Activated CD4-positive, alpha-beta memory T cell treated with anti-CD3 and anti-CD28 coated beads, Interleukin-2, amount 10 ng/mL, durations not matched to agents 7 days and 5 days (primary cell): ENCODE measurements at regions not wholly inside any gene's neighbourhood (a gene's known extent, or its start where the extent isn't known, plus 50 kb on each side); places are given as distances from the start of the nearest gene placed in this dataset.

Experiments used
- CTCF ChIA-PET: fragments of 350-600 bp; sonication (Branson Sonifier 250); formaldehyde crosslinking; loops from one replicate; lab custom pipeline; 2021; ENCODE audit warnings: antibody characterized with exemption, inconsistent platforms; lab: Charles Lee
- POLR2A ChIA-PET: fragments of 350-600 bp; sonication (Branson Sonifier 250); formaldehyde crosslinking; loops from one replicate; lab custom pipeline; 2021; ENCODE audit warnings: antibody characterized with exemption; lab: Charles Lee
- DNase-seq: peaks from one replicate; pipeline ENCODE4 v3.0.0-alpha.2; 2020
- H3K27ac Mint-ChIP-seq: one replicate; pipeline ENCODE4 v1.8.0; 2021; ENCODE audit warnings: mild to moderate bottlenecking, mixed read lengths
- H3K27me3 Mint-ChIP-seq: one replicate; pipeline ENCODE4 v1.8.0; 2021; ENCODE audit warnings: mixed read lengths
- H3K36me3 Mint-ChIP-seq: one replicate; pipeline ENCODE4 v1.8.0; 2021; ENCODE audit warnings: low read depth, mixed read lengths
- H3K4me1 Mint-ChIP-seq: one replicate; pipeline ENCODE4 v1.8.0; 2021; ENCODE audit warnings: mixed read lengths
- H3K4me3 Mint-ChIP-seq: one replicate; pipeline ENCODE4 v1.8.0; 2021; ENCODE audit warnings: mild to moderate bottlenecking, mixed read lengths
- H3K9me3 Mint-ChIP-seq: one replicate; pipeline ENCODE4 v1.8.0; 2021; ENCODE audit warnings: mixed read lengths

DNA sequence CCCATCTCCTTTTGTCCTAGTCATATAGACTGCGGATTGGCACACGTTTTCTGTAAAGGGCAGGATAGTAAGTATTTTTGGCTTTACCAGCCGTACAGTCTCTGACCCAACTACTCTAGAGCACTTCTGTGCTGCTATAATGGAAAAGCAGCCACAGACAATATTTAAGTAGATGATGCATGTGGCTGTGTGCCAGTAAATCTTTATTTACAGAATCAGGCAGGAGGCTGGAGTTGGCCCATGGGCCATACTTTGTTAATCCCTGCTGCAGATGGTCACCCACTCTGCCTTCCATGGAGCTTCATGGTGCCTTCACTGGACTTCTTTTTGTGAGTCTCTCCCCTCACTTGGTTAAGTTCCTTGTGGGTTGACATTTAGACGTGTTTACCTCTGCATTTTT, 584.5 kb upstream of the TBX3 start:
- peaks cover 12% of the 10 kb centered on the region for H3K9me3 Mint-ChIP-seq
- CTCF ChIA-PET: no interaction called here
- POLR2A ChIA-PET: no interaction called here
- H3K4me3 Mint-ChIP-seq: no peak overlapping the region
- H3K36me3 Mint-ChIP-seq: no peaks in the 10 kb centered on the region
- H3K4me1 Mint-ChIP-seq: no peaks in the 10 kb centered on the region
- no peak for DNase-seq
- H3K27me3 Mint-ChIP-seq: no peaks in the 10 kb centered on the region
- no peak overlapping the region for H3K27ac Mint-ChIP-seq

DNA sequence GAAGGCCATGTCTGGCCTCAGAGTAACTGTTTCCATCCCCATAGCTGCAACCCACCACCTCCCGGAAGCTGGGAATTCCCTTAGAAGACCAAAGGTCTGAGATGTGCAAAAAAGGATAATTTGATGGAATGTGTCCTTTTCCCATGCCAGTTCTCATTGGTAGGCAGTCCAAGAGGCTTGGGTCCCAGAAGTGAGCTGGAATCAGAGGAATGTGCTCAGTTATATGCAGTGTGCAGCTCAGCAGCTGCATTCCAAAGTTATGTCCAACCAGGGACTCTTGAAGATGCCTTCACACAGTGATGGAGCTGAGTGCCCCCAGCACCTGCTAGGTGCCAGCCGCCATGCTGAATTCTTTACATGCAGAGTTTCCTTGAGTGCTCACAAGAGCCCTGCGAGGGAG, 583.9 kb upstream of the TBX3 start:
- no peak for DNase-seq
- no peaks in the 10 kb centered on the region for H3K4me1 Mint-ChIP-seq
- H3K27ac Mint-ChIP-seq: no peak overlapping the region
- H3K36me3 Mint-ChIP-seq: no peaks in the 10 kb centered on the region
- H3K4me3 Mint-ChIP-seq: no peak overlapping the region
- CTCF ChIA-PET: no interaction called here
- POLR2A ChIA-PET: no interaction called here
- peaks cover 12% of the 10 kb centered on the region for H3K9me3 Mint-ChIP-seq
- H3K27me3 Mint-ChIP-seq: no peaks in the 10 kb centered on the region

DNA sequence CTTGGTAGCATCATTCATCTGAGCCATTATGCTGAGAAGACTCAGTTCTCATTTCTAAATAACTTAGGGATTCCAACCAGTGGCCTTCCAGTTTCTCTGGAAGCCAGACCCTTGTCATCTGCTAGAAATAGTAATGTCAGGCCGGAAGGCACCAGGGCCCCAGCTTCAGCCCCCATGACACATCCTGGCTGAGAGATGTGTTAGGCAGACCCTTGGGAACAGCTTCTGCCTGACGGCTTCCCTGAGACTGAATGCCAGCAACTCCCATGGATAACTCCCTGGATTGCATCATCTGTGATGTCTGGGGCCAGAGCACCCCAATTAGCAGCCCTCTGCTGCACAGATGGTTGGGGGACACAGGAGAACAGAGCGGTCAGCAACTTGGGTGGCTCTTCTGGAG, 583.5 kb upstream of the TBX3 start:
- no peak for DNase-seq
- no peaks in the 10 kb centered on the region for H3K4me1 Mint-ChIP-seq
- POLR2A ChIA-PET: no interaction called here

DNA sequence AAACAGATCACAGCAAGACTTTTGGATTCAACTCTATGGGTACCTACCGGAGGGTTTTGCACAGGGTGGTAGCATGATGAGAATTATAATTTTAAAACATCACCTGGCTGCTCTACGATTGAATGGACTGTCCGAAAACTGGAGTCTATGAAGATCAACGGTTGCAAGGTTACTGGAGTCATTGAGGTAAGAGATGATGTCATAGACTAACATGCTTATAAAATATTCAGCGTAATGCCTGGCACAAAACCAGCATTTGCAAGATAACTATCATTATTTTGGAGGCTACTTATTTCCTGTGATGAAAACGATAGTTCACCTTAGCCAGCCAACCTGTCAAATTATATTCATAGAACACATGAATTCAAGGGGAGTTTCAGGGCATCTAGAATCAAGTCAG, 580.6 kb upstream of the TBX3 start:
- H3K9me3 Mint-ChIP-seq: peaks cover 12% of the 10 kb centered on the region
- H3K27ac Mint-ChIP-seq: no peak overlapping the region
- no peak overlapping the region for H3K4me3 Mint-ChIP-seq

More for the DNA sequence above, 583.5 kb upstream of the TBX3 start:
- no peak overlapping the region for H3K4me3 Mint-ChIP-seq
- H3K9me3 Mint-ChIP-seq: peaks cover 12% of the 10 kb centered on the region
- no peak overlapping the region for H3K27ac Mint-ChIP-seq
- H3K27me3 Mint-ChIP-seq: no peaks in the 10 kb centered on the region
- CTCF ChIA-PET: no interaction called here
- no peaks in the 10 kb centered on the region for H3K36me3 Mint-ChIP-seq

DNA sequence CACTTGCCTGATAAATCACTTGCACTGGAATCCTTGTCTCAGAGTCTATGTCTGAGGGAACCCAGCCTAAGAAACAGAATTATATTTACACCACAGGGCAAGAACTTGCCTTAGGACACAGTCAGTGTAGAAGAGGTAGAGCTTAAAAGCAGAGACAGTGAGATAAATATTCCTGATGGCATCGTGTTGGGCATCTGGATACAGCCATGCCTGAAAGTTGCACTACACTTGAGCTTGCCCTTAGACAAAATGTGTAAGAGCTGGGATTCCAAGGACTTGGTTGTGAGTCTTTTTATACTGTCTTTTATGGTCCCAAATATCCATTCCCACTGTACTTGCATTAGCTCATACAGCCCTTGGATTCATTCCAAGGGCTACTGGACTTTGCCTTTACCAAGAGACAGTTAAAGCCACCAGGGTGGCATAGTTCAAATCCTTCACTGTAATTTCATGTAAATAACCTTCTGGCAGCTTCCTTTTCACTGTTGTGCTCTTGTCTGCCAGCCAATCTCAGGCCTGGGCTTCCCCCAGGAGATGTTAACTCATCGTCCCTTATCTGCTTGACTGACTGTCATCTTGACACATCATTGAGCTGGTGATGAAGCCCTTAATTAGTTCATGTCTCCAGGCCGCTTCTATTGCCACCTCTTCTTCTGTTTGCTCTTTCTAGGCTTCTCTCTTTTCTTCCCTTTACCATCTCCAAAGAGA, 577.9 kb upstream of the TBX3 start:
- H3K9me3 Mint-ChIP-seq: peaks cover 6% of the 10 kb centered on the region
- ChIA-PET CTCF (no interaction called here), POLR2A (no interaction called here)
- H3K4me1 Mint-ChIP-seq: no peaks in the 10 kb centered on the region
- H3K4me3 Mint-ChIP-seq: no peak overlapping the region
- H3K27me3 Mint-ChIP-seq: no peaks in the 10 kb centered on the region
- H3K36me3 Mint-ChIP-seq: no peaks in the 10 kb centered on the region
- no peak overlapping the region for H3K27ac Mint-ChIP-seq
- DNase-seq: no peak

More for the DNA sequence above, 580.6 kb upstream of the TBX3 start:
- ChIA-PET POLR2A (no interaction called here), CTCF (no interaction called here)
- no peaks in the 10 kb centered on the region for H3K4me1 Mint-ChIP-seq
- no peaks in the 10 kb centered on the region for H3K36me3 Mint-ChIP-seq
- DNase-seq: no peak
- no peaks in the 10 kb centered on the region for H3K27me3 Mint-ChIP-seq

DNA sequence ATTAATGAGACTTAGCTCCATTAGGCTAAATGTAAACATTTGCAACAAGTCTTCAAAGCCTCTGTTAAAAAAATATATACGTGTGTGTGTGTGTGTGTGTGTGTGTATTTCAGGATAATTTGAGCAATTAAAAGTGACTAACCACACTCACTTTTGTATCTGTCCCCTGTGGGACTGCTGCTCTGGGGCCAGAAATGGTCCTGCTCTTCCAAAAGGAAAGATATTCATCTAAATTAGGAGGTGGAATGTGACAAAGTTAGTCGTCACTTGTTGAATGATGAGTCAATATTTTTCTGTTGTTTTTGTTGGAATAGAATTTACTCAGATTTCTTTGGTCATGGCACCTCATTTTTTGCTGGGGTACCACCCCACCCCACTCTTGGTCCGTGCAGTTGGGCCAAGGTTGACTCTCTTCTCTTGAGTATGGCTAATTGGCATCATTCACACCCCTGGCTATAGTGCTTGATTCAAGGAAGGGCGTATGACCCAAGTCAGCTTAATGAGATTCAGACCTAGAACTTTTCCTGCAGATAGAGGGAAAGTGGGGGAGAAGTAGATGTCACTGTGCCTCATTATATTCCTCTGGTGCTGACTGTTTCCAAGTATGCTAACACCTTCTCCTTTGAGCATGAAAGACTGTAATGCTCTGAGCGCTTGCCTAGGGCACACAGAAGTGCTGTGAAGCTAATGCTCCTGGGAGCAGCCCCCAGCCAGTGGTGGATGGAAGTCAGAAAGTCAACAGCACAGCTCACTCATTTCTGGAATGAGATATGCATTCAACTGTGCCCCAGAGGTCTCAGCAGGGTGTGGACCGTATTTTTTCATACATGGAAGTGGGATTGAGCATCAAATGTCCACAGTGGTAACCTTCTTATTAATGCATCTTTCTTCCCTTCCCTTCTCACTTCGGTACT, 577.0 kb upstream of the TBX3 start:
- no peak for DNase-seq
- no peaks in the 10 kb centered on the region for H3K4me1 Mint-ChIP-seq
- no peaks in the 10 kb centered on the region for H3K27me3 Mint-ChIP-seq
- H3K27ac Mint-ChIP-seq: no peak overlapping the region
- H3K36me3 Mint-ChIP-seq: no peaks in the 10 kb centered on the region
- peaks cover 6% of the 10 kb centered on the region for H3K9me3 Mint-ChIP-seq
- ChIA-PET POLR2A (no interaction called here), CTCF (no interaction called here)
- H3K4me3 Mint-ChIP-seq: no peak overlapping the region

DNA sequence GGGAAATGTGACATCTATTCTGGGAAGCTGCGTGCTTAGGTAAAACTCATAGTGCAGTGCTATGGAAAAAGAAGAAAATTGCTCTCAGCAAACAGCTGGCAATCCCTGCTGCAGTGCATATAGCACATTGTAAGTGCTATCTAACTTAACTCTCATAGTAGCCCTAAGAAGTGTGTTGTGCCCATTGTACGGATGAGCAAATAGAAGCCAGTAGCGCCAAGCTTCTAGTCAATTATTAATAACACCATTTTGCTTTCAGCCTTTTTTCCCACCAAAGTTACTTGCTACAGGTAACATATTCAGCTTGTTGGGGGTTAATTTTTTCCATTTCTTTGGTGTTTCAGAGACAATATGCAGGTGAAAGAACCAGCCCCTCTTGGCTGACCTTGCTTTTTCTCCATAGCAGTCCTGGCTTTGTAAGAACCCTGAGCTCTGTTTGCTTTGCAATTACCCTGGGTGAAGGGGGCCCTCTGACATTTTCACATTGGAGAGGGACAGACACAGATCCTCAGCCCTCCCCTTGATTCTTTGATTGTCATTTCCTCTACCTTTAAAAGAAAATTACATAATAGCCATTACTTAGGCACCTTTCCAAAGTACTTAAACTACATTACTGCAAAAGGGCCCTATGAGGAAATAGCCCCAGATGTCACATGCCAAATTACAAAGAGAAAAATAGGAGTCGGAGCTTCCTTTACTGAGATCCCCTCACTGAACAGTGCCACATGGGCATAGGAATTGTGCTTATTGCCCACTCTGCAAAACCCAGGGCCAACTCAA, 576.2 kb upstream of the TBX3 start:
- Mint-ChIP-seq H3K27ac (no peak overlapping the region), H3K36me3 (no peaks in the 10 kb centered on the region), H3K27me3 (no peaks in the 10 kb centered on the region), H3K9me3 (peaks cover 6% of the 10 kb centered on the region), H3K4me3 (no peak overlapping the region), H3K4me1 (no peaks in the 10 kb centered on the region)
- ChIA-PET CTCF (no interaction called here), POLR2A (no interaction called here)
- DNase-seq: no peak

DNA sequence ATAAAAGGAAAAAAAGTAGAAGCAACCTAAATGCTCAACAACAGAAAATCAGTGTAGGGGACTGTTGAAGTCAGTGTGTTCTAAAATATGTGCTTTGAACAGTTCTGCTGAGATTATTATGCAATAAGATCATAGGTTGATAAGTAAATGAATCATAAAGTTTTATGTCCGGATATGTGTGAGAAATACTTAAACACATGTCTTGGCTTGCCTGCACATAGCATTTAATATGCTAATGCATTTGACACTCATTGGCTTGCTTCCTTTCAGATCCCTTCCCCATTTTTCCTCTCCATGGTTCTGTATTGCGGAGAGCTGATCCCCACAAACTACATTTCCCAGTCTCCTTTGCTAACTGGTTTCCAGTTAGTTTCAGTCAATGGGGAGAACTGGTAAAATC, 573.8 kb upstream of the TBX3 start:
- Mint-ChIP-seq H3K4me3 (no peak overlapping the region), H3K27me3 (no peaks in the 10 kb centered on the region), H3K9me3 (peaks cover 5% of the 10 kb centered on the region), H3K4me1 (no peaks in the 10 kb centered on the region), H3K36me3 (no peaks in the 10 kb centered on the region), H3K27ac (no peak overlapping the region)
- CTCF ChIA-PET: interaction anchor here (0.6 kb wide), 1 partner anchor 581 kb away, joined by 4 read pairs; no protein-coding TSS in a partner anchor
- DNase-seq: no peak
- POLR2A ChIA-PET: no interaction called here

DNA sequence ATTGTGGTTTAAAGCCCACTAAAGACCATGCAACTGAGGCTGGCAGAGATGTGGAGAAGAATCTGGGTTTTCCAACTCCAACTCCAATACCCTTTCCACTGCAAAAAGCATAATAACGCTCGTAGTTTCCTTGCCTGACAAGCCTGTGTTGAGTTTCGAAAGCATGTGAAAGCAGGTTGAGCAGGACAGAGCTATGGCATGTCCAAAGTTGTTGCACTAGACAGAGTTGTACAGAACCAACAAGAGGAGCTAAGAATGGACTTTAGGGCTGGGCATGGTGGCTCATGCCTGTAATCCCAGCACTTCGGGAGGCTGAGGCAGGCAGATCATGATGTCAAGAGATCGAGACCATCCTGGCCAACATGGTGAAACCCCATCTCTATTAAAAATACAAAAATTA, 572.0 kb upstream of the TBX3 start:
- Mint-ChIP-seq H3K4me3 (no peak overlapping the region), H3K27me3 (no peaks in the 10 kb centered on the region), H3K9me3 (peaks cover 9% of the 10 kb centered on the region), H3K4me1 (no peaks in the 10 kb centered on the region), H3K36me3 (no peaks in the 10 kb centered on the region), H3K27ac (no peak overlapping the region)
- CTCF ChIA-PET: no interaction called here
- POLR2A ChIA-PET: no interaction called here
- no peak for DNase-seq

DNA sequence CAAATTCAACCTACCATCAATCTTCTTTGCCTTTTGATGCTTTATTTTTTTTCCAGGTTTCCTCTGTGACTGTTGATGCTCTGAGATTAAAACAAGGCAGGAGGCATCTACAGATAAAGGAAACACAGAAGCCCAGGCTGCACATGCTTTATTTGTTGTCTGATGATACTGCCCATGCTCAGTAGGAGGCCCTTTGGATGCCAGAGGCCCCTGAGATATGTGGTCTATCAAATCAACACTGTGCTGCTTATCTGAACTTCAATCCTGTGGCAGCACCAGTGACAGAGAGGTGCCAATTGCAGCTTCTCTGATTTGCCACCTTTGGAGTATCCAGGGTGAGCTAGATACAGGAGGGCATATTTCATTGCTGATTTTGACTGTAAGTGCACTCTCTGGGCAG, 571.3 kb upstream of the TBX3 start:
- no peak for DNase-seq
- H3K27ac Mint-ChIP-seq: no peak overlapping the region
- H3K4me1 Mint-ChIP-seq: no peaks in the 10 kb centered on the region
- no peaks in the 10 kb centered on the region for H3K27me3 Mint-ChIP-seq
- POLR2A ChIA-PET: no interaction called here
- H3K9me3 Mint-ChIP-seq: peaks cover 9% of the 10 kb centered on the region
- H3K36me3 Mint-ChIP-seq: no peaks in the 10 kb centered on the region
- H3K4me3 Mint-ChIP-seq: no peak overlapping the region
- CTCF ChIA-PET: no interaction called here

DNA sequence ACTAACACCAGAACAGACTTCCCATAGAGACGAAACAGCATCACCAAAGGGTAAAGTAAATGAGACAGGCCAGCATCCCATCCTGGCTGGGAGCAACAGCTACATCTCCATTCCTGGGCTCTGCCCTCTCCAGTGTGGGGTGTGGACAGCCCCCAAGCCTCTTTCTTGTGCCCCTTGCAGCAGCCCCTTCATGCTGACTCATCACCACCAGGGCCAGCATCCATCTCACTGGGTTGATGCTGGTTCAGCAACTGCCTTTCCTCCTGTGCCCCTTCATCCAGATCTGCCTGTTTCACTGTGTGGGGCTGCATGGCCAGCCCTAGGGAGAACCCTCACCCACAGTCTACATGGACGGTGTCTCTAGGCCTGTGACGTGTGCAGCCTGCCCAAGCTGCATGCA, 569.1 kb upstream of the TBX3 start:
- no peak overlapping the region for H3K4me3 Mint-ChIP-seq
- H3K27ac Mint-ChIP-seq: no peak overlapping the region
- POLR2A ChIA-PET: no interaction called here

DNA sequence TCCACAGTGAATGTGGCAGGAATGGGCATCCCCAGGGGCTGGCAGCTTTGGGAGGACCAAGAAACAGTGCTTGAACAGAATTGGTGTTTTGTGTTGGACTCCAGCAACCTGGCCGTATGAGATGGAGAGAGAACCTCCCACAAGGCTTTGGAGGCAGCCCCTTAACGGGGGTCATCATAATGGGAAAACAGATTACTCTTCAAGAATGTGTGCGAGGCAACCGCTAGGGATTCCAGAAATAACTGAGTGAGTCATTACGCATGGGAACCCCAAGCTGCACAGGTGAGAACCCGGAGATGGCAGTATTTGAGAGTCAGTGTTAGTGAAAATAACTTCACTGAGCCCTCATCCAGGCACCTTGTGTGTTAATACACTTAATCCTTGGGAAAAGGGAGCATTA, 567.8 kb upstream of the TBX3 start:
- CTCF ChIA-PET: no interaction called here
- DNase-seq: no peak
- POLR2A ChIA-PET: no interaction called here
- Mint-ChIP-seq H3K4me1 (no peaks in the 10 kb centered on the region), H3K4me3 (no peak overlapping the region), H3K36me3 (no peaks in the 10 kb centered on the region), H3K27me3 (no peaks in the 10 kb centered on the region), H3K27ac (no peak overlapping the region), H3K9me3 (peaks cover 10% of the 10 kb centered on the region)

More for the DNA sequence above, 569.1 kb upstream of the TBX3 start:
- DNase-seq: no peak
- Mint-ChIP-seq H3K36me3 (no peaks in the 10 kb centered on the region), H3K4me1 (no peaks in the 10 kb centered on the region), H3K9me3 (peaks cover 10% of the 10 kb centered on the region), H3K27me3 (no peaks in the 10 kb centered on the region)
- CTCF ChIA-PET: no interaction called here

DNA sequence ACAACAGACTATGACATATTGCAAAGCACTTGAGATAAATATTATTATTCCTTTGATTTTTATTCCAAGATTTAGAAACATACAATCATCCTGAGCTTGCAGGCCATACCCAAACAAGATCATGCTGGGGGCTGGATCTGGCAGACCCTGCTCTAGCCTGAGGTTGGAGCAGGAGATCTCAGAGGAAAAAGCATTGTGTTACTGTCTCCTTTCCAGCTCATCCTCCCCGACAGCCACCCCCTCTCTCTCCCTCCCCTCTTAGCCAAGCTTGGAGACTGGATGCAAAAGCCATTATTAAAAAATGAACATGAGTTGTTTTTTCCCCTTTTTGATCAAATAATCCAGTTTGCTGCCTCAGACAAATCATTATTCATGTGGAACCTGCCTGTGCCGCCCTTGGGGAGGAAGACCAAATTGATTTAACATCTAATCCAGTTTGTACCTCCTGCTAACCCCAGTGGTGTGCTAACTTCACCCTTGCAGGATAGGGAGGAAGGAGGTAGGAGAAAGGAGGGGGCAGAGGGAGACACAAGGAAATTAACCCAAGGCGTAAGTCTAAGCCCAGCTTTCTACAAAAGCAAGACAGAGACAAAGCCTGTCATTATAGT, 565.8 kb upstream of the TBX3 start:
- Mint-ChIP-seq H3K27me3 (no peaks in the 10 kb centered on the region), H3K4me3 (no peak overlapping the region), H3K4me1 (no peaks in the 10 kb centered on the region), H3K36me3 (no peaks in the 10 kb centered on the region), H3K27ac (no peak overlapping the region), H3K9me3 (peaks cover 10% of the 10 kb centered on the region)
- POLR2A ChIA-PET: no interaction called here
- CTCF ChIA-PET: no interaction called here
- DNase-seq: no peak
